GM19025 (cell line): ENCODE measurements at regions not wholly inside any gene's neighbourhood (a gene's known extent, or its start where the extent isn't known, plus 50 kb on each side); places are given as distances from the start of the nearest gene placed in this dataset.
"Not testable (repeated sequence)": the region's sequence is repeated elsewhere in the genome, so short reads cannot be mapped to it uniquely, and the experiment has no call there.

Experiments used
- ATAC-seq: cut with Tn5 transposase; IDR thresholded peaks from one replicate; pipeline ENCODE4 v1.9.1; 2021; ENCODE audit warnings: mild to moderate bottlenecking, low read depth, moderate library complexity; ENCODE audit not compliant: unreplicated experiment

DNA sequence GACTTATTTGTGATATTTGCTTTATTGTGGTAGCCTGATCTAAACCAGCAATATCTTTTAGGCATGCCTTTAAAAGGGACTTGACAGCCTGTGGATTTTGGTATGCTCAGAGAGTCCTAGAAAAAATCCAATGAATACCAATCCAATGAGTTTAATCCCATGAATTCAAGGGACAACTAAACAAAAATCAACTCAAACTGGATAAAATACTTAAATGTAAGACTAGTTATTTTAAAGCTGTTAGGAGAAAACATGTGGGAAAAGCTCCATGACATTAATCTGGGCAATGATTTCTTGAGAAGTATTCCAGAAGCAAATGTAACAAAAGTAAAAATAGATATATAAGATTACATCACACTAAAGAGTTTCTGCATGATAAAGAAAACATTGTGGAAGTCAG, 711.5 kb upstream of the PITX2 start:
- no peak for ATAC-seq

- not testable (repeated sequence) for ATAC-seq
Observed at GRCh38 chr4:111337186-111337876, 714.5 kb upstream of the PITX2 start.

- no peak for ATAC-seq
Observed at GRCh38 chr4:111359602-111360001, 736.7 kb upstream of the PITX2 start.

DNA sequence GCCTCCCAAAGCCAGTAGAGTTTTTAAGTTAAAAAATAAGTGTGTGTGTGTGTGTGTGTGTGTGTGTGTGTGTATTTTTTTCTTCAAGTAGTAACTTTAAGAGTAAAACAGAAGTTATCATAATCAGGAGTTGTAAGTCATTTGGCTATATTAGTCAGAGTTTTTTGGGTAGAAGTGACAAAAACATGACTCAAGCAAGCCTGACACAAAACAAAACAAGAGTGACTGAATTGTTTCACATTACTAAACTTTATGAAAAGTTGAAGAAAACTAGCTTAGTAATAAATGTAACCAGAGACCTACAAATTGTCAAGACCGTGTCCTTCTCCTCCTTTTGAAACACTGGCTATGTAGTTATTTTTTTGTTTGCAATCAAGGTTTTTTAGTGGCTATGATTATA, 738.0 kb upstream of the PITX2 start:
- no peak for ATAC-seq

DNA sequence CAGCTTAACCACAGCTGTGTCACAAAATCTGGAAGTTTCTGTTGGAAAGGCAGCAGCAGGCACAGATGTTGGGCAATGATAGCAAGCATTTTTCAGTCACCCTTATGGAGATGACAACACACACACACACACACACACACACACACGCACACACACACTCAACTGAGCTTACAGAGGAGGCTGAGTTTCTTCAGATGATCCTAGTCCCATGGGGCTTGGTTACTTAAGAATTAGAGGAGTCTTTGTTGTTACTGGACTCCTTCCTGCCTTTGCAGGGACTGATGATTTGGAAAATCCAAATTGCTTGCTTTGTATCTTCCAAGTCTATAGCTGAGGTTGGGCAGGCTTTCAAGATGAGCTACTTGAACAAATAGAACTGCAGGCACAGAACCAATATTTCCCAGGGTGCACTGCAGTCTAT, 740.1 kb upstream of the PITX2 start:
- ATAC-seq = no peak

DNA sequence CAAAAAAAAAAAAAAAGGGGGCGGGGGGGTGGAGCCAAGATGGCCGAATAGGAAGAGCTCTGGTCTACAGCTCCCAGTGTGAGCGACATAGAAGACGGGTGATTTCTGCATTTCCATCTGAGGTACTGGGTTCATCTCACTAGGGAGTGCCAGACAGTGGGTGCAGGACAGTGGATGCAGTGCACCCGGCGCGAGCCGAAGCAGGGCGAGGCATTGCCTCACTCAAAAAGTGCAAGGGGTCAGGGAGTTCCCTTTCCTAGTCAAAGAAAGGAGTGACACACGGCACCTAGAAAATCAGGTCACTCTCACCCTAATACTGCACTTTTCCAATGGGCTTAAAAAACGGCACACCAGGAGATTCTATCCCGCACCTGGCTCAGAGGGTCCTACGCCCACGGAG, 755.0 kb upstream of the PITX2 start:
- ATAC-seq = not testable (repeated sequence)

DNA sequence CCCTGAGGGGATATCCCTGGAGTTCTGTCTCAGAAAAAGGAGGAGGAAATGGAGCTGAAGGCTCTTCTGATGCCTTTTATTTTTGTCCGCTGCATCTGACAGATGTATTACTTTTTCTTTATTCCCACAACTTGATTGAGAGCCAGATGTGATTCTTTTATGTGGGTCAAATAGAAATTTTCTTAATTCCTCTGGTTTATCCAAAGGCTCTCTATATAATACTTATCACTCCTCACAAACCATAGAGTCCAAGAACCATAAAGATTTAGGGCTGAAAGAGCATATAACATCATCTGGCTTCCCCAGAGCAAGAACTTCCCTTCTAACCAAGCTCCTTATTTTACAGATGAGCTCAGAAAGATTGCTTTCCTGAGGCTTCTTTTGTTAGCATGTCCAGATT, 756.7 kb upstream of the FAM241A start:
- no peak for ATAC-seq

DNA sequence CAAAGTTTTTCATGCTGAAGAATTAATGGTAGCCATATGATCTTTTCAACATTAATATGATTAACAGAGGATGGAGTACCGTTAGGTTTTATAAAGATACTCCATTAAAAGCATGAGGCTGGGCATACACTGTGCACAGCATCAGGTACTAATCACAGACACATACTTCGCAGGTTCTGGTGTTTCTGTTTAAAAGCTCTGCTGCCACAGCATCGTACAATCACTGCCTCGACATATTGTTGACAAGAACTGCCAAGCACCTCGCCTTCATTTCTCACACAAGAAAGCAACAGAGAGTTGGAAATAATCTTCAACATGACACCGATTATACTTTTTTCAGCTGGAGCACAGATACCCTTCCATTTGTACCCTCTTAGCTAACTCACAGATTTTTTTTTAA, 753.4 kb upstream of the FAM241A start:
- no peak for ATAC-seq

DNA sequence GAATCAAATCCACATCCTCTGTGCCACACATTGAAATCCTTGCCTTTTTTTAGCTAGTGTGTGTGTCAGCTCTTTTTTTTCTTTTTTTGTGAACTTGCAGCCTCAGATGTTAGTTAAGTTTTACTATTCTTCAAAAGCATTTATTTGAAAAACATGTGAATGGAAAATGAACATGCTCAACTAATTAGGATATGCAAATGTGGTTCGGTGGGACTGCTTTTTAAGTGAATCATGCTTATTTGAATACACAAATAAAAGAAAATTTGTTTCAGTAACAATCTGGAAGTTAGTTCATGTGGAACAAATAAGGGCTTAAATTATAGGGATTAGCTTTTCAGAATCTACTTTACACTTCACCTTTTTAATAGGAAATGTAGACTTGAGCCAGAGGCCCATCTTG, 751.5 kb upstream of the FAM241A start:
- no peak for ATAC-seq

DNA sequence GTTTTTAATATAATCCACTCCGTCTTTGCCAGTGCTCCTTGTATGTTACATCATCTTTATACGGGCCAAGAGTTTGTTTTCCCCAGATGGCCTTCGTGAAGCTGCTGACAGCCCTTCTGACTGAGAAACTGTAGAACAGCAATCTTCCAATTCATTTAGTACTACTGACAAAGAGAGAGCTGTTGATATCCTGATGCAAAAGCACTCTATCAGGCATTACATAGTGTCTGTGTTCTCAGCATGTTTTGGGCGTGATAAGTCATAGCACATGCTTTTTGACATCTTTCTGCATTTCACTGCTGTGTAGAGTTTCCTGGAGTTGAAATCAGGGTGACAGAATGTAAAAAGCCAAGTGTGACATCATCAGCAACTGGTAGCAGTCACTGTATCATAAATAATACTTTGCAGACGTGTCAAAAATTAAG, 746.3 kb upstream of the FAM241A start:
- no peak for ATAC-seq

DNA sequence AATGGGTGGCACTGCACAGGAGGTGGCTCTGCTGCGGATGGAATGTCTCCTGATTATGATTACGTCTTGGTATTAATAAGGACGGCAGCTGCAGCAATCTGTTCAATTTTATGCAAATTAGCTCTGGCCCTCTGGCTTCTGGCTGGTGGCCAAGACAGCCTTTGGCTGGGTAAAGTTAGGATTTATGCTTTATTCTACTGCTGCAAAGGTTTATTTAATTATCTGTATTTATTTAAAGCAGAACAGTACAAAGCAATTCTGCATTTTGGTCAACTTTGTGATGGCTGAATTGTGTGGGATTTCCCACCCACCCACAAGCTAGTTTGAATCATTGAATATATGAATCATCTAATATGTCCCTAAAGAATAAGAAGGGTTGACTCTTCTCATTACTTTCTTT, 745.6 kb upstream of the FAM241A start:
- ATAC-seq = no peak

GRCh38 chr4:111400741-111401140, 744.5 kb upstream of the FAM241A start:
- ATAC-seq = no peak

DNA sequence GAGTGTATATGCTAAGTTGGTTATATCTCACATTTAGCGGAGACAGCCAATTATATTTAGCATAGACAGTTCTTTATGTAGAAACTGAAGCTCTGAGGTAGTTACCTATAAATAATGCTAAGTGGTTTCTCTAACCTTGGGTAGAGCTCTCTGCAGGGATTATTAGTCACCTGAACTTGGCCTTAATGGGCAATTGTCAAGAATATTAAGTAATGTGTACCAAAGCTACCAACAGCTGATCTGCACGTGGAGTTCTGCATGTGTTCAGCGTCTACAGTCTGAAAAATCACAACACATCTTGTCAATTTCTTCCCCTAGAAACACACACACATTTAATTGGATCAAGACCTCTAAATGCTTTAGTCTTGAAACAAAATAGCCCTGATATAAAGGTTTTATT, 740.6 kb upstream of the FAM241A start:
- no peak for ATAC-seq

DNA sequence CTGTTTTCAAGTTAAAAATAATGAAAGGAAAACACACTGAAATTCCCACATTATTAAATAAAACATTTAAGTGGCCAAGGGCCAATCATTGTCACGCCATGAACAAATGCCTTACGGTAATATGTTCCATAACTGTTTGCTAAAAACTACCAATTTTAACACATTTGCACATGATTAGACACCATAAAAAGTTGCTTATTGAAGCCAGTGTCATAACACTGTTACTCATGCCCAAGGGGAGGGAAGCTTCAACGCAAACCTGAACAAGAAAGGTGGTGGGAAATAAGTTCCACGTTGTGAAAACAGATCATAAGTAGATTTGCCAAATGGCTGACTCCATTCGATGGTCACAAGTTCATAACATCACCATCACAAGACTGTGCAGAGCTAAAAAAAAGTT, 739.3 kb upstream of the FAM241A start:
- no peak for ATAC-seq

- no peak for ATAC-seq
Observed at GRCh38 chr4:111410571-111410970, 734.7 kb upstream of the FAM241A start.

GRCh38 chr4:111417521-111417920, 727.7 kb upstream of the FAM241A start:
- no peak for ATAC-seq

GRCh38 chr4:111433441-111433840, 711.8 kb upstream of the FAM241A start:
- no peak for ATAC-seq

DNA sequence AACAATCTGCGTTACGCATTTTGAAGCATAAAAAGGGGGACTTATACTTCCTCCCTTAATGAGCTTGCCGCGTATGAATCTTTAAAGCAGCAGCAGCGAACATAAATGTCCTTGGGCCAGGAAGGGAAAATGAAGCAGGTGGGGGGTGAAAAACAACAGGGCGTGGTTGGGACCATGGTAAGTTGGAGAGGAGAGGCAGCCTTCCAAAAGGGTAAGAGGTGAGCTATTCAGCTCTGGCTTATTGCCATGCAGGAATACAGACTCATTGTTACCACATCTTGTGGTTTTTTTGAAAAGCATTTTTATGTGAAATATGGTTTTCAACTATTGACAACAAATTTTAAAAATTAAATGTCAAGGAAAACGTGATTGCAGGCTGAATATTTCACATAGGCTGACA, 710.7 kb upstream of the FAM241A start:
- no peak for ATAC-seq

DNA sequence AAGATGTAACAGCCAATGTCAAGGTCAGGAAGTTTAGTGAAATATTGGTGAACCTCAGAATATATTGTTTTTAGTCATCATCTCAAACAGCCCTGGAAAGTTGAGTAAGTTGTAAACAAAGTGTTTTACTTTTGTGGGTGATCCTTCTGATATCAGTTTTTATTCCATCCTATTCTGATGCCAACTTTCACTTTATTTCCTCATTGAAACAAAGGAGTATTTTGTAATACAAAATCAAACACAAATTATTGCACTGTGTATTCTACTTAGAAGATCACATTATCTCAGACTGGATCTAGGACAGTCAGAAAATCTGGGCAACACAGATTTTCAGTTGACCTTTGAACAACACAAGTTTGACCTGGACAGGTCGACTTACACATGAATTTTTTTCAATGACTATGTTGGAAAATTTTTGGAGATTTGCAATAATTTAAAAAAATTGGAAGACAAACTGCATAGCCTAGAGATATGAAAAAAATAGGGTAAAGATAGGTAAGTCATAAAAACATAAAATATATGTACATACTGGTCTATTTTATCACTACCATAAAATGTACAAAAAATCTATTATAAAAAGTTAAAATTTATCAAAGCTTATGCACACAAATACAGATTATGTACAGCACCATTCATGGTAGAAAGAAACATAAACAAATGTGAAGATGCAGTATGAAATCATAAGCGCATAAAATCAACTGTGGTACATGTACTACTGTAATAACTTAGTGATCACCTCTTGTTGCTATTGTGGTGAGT, 709.1 kb upstream of the FAM241A start:
- no peak for ATAC-seq

GRCh38 chr4:111441687-111442086, 703.6 kb upstream of the FAM241A start:
- no peak for ATAC-seq

DNA sequence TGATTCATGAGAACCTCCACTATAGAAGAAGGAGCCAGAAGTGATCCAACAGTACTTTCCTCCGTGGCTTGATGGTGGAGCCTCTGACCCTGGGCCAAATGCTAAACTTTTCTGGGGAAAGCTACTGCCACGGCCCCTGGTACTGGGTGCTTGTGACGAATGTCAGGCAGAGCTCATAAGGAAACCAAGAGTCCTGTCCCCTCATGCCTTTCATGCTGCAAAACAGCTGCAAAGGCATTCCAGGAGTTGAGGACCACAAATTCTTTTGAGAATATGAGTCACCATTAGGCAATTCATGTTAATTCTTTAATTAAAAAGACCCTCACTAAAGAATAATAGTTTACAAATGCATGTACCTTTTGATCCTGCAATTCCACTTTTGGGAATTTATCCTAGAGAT, 700.4 kb upstream of the FAM241A start:
- not testable (repeated sequence) for ATAC-seq

GRCh38 chr4:111449657-111450056, 695.6 kb upstream of the FAM241A start:
- no peak for ATAC-seq
